Heart left ventricle (tissue), 13 donors: ENCODE measurements at regions not wholly inside any gene's neighbourhood (a gene's known extent, or its start where the extent isn't known, plus 50 kb on each side); places are given as distances from the start of the nearest gene placed in this dataset.

ENCODE experiments used
- POLR2A ChIP-seq, 2 donors: fragments of 450-650 bp; IDR thresholded peaks; one replicate each; pipeline ENCODE4 v1.6.1; 2017; ENCODE audit warnings: antibody characterized with exemption in 2 of 2, mild to moderate bottlenecking in 2 of 2, moderate library complexity in 2 of 2
- TF ChIP-seq, protein P1 (sequence below), 12 donors: fragments of 200-600 bp; sonication (generic) in 4 of 12; IDR thresholded peaks; one replicate each; pipeline versions ENCODE4 v1.5.0 to v1.8.0; 2018 to 2022; ENCODE audit warnings: antibody characterized with exemption in 12 of 12, mild to moderate bottlenecking in 5 of 12
- donor health status: ischemic (EF 13 %, LVEDD 7.1; RV severe dilation, severe dysfunction).
- donor health status: DM: no; HTN: yes; CAD: no.
- donor health status: DM: no; HTN: no; CAD: no.
- donor health status: ischemic (EF 25% LVEDD 6.9; RV normal size, moderate dysfunction).
- donor health status: ischemic (EF 25% LVEDD 5.7; RV mildly dilated, moderate dysfunction).
- donor health status: ischemic (EF 35%, LVEDD 5.7; RV mildly dilated, moderate dysfunction).
- donor health status: nonischemic (EF 11% LVEDD 7.7; RV severe dilation, severe dysfunction).
- donor health status: DM: yes; HTN: yes; CAD: no.
- donor health status: PGD.
- donor health status: ischemic (EF 29% LVEDD 5.4; RV normal size, mild dysfunction).
- donor health status: nonischemic (EF 23%, LVEDD 6.1; RV moderate dilation, normal function).

DNA sequence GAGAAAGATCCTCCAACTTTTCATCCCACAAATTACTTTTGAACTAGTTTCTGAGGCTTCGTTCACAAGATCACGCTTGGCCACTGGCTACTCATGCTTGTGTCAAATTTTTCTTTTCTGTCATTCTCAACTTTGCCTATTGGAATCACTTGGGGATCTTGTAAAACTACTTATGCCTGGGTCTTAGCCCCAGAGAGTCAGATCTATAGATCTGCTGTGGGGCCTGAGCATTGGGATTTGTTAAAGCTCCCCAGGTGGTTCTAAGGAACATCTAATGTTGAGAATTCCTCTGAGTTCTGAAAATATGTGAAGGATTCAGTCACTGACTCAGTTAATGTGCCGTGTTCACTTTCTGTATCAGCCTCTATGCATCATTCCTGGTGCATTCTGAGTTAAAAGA is 71.7 kb upstream of the VGLL3 start:
- TF ChIP-seq, protein P1, sequence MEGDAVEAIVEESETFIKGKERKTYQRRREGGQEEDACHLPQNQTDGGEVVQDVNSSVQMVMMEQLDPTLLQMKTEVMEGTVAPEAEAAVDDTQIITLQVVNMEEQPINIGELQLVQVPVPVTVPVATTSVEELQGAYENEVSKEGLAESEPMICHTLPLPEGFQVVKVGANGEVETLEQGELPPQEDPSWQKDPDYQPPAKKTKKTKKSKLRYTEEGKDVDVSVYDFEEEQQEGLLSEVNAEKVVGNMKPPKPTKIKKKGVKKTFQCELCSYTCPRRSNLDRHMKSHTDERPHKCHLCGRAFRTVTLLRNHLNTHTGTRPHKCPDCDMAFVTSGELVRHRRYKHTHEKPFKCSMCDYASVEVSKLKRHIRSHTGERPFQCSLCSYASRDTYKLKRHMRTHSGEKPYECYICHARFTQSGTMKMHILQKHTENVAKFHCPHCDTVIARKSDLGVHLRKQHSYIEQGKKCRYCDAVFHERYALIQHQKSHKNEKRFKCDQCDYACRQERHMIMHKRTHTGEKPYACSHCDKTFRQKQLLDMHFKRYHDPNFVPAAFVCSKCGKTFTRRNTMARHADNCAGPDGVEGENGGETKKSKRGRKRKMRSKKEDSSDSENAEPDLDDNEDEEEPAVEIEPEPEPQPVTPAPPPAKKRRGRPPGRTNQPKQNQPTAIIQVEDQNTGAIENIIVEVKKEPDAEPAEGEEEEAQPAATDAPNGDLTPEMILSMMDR (IDR thresholded peaks at IDR 0.05): no peak
- TF ChIP-seq POLR2A (IDR thresholded peaks at IDR 0.05): no peak
